ENCODE measurements at regions not wholly inside any gene's neighbourhood (a gene's known extent, or its start where the extent isn't known, plus 50 kb on each side); places are given as distances from the start of the nearest gene placed in this dataset.

GRCh38 chr20:10843146-10843711, 169.4 kb upstream of the JAG1 start:
- Mint-ChIP-seq H3K9me3 (peaks cover 4% of the 10 kb centered on the region), H3K27ac (no peak overlapping the region)
- POLR2A ChIA-PET: no interaction called here

GRCh38 chr20:10846766-10847165, 173.0 kb upstream of the JAG1 start:
- intact Hi-C loops (cut with DNase I, micrococcal nuclease): no loop called here
- Mint-ChIP-seq H3K4me3 (no peak overlapping the region), H3K27me3 (no peaks in the 10 kb centered on the region), H3K4me1 (ENCODE audit: low read depth) (no peaks in the 10 kb centered on the region), H3K9me3 (no peaks in the 10 kb centered on the region), H3K36me3 (ENCODE audit: low read depth) (no peaks in the 10 kb centered on the region), H3K27ac (no peak overlapping the region)
- H3K36me3 ChIP-seq (ENCODE audit: insufficient read depth, low read length): no peaks in the 10 kb centered on the region
- H3K4me3 ChIP-seq (ENCODE audit: low read length): no peak overlapping the region
- H3K4me1 ChIP-seq (ENCODE audit: insufficient read depth, low read length): no peaks in the 10 kb centered on the region
- no peaks in the 10 kb centered on the region for H3K9me3 ChIP-seq (ENCODE audit: control insufficient read depth in 1 of 2, insufficient read depth in 1 of 2, low read length in 2 of 2)
- no peak overlapping the region for H3K27ac ChIP-seq (ENCODE audit: low read depth in 1 of 2, low read length in 2 of 2)
- ATAC-seq (ENCODE audit: poor library complexity): no peak
- TF ChIP-seq, protein P1, sequence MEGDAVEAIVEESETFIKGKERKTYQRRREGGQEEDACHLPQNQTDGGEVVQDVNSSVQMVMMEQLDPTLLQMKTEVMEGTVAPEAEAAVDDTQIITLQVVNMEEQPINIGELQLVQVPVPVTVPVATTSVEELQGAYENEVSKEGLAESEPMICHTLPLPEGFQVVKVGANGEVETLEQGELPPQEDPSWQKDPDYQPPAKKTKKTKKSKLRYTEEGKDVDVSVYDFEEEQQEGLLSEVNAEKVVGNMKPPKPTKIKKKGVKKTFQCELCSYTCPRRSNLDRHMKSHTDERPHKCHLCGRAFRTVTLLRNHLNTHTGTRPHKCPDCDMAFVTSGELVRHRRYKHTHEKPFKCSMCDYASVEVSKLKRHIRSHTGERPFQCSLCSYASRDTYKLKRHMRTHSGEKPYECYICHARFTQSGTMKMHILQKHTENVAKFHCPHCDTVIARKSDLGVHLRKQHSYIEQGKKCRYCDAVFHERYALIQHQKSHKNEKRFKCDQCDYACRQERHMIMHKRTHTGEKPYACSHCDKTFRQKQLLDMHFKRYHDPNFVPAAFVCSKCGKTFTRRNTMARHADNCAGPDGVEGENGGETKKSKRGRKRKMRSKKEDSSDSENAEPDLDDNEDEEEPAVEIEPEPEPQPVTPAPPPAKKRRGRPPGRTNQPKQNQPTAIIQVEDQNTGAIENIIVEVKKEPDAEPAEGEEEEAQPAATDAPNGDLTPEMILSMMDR (IDR thresholded peaks at IDR 0.05): no peak
- ChIA-PET CTCF (no interaction called here), POLR2A (no interaction called here)
- H3K27me3 ChIP-seq (ENCODE audit: control insufficient read depth in 1 of 2, insufficient read depth in 2 of 2, low read length in 2 of 2): no peaks in the 10 kb centered on the region
- DNase-seq: no peak

More at GRCh38 chr20:10843146-10843711, 169.4 kb upstream of the JAG1 start:
- CTCF ChIA-PET: no interaction called here
- DNase-seq (no peak), ATAC-seq (ENCODE audit: poor library complexity) (no peak)
- intact Hi-C loops (cut with DNase I, micrococcal nuclease): no loop called here
- no peaks in the 10 kb centered on the region for H3K4me1 ChIP-seq (ENCODE audit: insufficient read depth, low read length)
- H3K27ac ChIP-seq (ENCODE audit: low read depth in 1 of 2, low read length in 2 of 2): no peak overlapping the region
- H3K4me3 ChIP-seq (ENCODE audit: low read length): no peak overlapping the region
- H3K9me3 ChIP-seq (ENCODE audit: control insufficient read depth in 1 of 2, insufficient read depth in 1 of 2, low read length in 2 of 2): no peaks in the 10 kb centered on the region
- no peaks in the 10 kb centered on the region for H3K36me3 Mint-ChIP-seq (ENCODE audit: low read depth)
- no peaks in the 10 kb centered on the region for H3K36me3 ChIP-seq (ENCODE audit: insufficient read depth, low read length)
- TF ChIP-seq, protein P1 (IDR thresholded peaks at IDR 0.05): no peak
- H3K4me1 Mint-ChIP-seq (ENCODE audit: low read depth): no peaks in the 10 kb centered on the region
- no peaks in the 10 kb centered on the region for H3K27me3 ChIP-seq (ENCODE audit: control insufficient read depth in 1 of 2, insufficient read depth in 2 of 2, low read length in 2 of 2)
- H3K4me3 Mint-ChIP-seq: no peak overlapping the region
- H3K27me3 Mint-ChIP-seq: no peaks in the 10 kb centered on the region

DNA sequence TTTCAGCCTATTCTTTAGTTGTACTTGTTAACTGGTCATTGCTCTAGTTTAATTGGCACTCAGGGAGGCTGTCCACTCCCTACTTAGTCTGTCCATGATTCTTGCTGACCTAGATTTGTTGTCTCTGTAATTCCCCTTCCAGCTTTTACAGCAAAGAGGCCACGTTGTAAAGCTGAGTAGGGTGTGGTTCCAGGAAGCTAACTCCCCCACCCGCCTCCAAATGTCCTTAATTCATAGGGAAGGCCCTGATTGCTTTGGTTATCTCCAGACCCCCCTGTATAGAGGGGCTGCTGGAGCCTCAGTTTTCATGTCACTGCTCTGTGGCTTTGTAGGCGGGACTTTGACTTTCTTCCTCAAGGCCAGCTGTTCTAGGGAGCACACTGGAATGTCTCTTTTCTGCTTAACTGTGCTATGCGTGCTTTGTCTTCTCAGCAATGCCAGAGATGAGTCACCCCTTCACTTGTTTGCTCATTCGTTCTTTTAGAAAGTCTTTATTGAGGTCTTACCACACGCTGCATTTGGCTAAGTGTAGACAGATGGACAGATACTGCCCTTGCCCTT, 175.1 kb upstream of the JAG1 start:
- H3K4me3 ChIP-seq (ENCODE audit: low read length): no peak overlapping the region
- Mint-ChIP-seq H3K27ac (no peak overlapping the region), H3K36me3 (ENCODE audit: low read depth) (no peaks in the 10 kb centered on the region), H3K4me3 (no peak overlapping the region), H3K27me3 (no peaks in the 10 kb centered on the region), H3K9me3 (no peaks in the 10 kb centered on the region), H3K4me1 (ENCODE audit: low read depth) (no peaks in the 10 kb centered on the region)
- CTCF ChIA-PET: no interaction called here
- no peaks in the 10 kb centered on the region for H3K9me3 ChIP-seq (ENCODE audit: control insufficient read depth in 1 of 2, insufficient read depth in 1 of 2, low read length in 2 of 2)
- no peaks in the 10 kb centered on the region for H3K36me3 ChIP-seq (ENCODE audit: insufficient read depth, low read length)
- POLR2A ChIA-PET: no interaction called here
- DNase-seq (no peak), ATAC-seq (ENCODE audit: poor library complexity) (no peak)
- no peaks in the 10 kb centered on the region for H3K27me3 ChIP-seq (ENCODE audit: control insufficient read depth in 1 of 2, insufficient read depth in 2 of 2, low read length in 2 of 2)
- intact Hi-C loops (cut with DNase I, micrococcal nuclease): no loop called here
- no peak overlapping the region for H3K27ac ChIP-seq (ENCODE audit: low read depth in 1 of 2, low read length in 2 of 2)
- TF ChIP-seq, protein P1 (IDR thresholded peaks at IDR 0.05): no peak
- no peaks in the 10 kb centered on the region for H3K4me1 ChIP-seq (ENCODE audit: insufficient read depth, low read length)

Measured in CD4-positive, alpha-beta T cell (primary cell).